Endothelial cell of umbilical vein (primary cell): ENCODE measurements at regions not wholly inside any gene's neighbourhood (a gene's known extent, or its start where the extent isn't known, plus 50 kb on each side); places are given as distances from the start of the nearest gene placed in this dataset.

Experiments used
- BruUV-seq: library from RNA; stranded (reverse); fragments of 400-500 nt; replicated peaks from 2 replicates; lab custom pipeline; 2021; lab: Mats Ljungman, UMichigan
- CTCF ChIA-PET: fragments of 300-600, 350-600 bp; sonication (Branson Sonifier 250); formaldehyde crosslinking; loops from one replicate; lab custom pipeline; 2021; ENCODE audit warnings: antibody characterized with exemption, inconsistent platforms; lab: Charles Lee
- POLR2A ChIA-PET: fragments of 300-600, 350-600 bp; sonication (Branson Sonifier 250); formaldehyde crosslinking; loops from one replicate; lab custom pipeline; 2021; ENCODE audit warnings: antibody characterized with exemption, inconsistent platforms; lab: Charles Lee
- DNase-seq: peaks from one replicate; pipeline ENCODE4 v3.0.0-alpha.2; 2011; ENCODE audit warnings: low read depth, low spot score
- FAIRE-seq: peaks from 2 replicates; lab custom pipeline; 2011; peaks lifted over from hg19 to GRCh38; lab: Jason Lieb, UNC
- H2AFZ ChIP-seq: 2 replicates; pipeline ENCODE4 v1.6.0; 2012; ENCODE audit warnings: low read depth, low read length, control low read depth, inconsistent platforms
- H3K27ac ChIP-seq: 2 replicates; pipeline ENCODE4 v1.5.1; 2011; ENCODE audit warnings: low read depth, mild to moderate bottlenecking, control low read depth, low read length, moderate library complexity; ENCODE audit not compliant: insufficient read depth
- H3K27me3 ChIP-seq, 2 experiments: 2 replicates each; pipeline versions ENCODE4 v1.6.0 to v1.6.1; 2011; ENCODE audit warnings: low read length in 2 of 2, mixed read lengths in 1 of 2; ENCODE audit not compliant: control insufficient read depth in 2 of 2, insufficient read depth in 2 of 2
- H3K36me3 ChIP-seq, 2 experiments: 2 replicates in 1 of 2; 3 replicates in 1 of 2; pipeline ENCODE4 v1.5.1; 2011; ENCODE audit warnings: low read length in 2 of 2, mild to moderate bottlenecking in 1 of 2, moderate library complexity in 1 of 2; ENCODE audit not compliant: control insufficient read depth in 2 of 2, insufficient read depth in 2 of 2; ENCODE audit errors: extremely low read depth in 1 of 2
- H3K4me1 ChIP-seq: 3 replicates; pipeline ENCODE4 v1.5.1; 2011; ENCODE audit warnings: mild to moderate bottlenecking, low read length; ENCODE audit not compliant: control insufficient read depth, insufficient read depth; ENCODE audit errors: extremely low read depth
- H3K4me2 ChIP-seq: 2 replicates; pipeline ENCODE4 v1.6.1; 2011; ENCODE audit warnings: low read length, control low read depth, mixed read lengths; ENCODE audit not compliant: insufficient read depth
- H3K4me3 ChIP-seq, 3 experiments: fragments of 200-600 bp in 1 of 3; sonication (generic), shearing (Covaris generic) in 1 of 3; replicated peaks in 1 of 3; 2 replicates each; pipeline ENCODE4 v1.5.1; 2011 to 2016; ENCODE audit warnings: control low read depth in 3 of 3, low read length in 3 of 3, mild to moderate bottlenecking in 2 of 3, inconsistent platforms in 1 of 3, low read depth in 1 of 3, moderate library complexity in 1 of 3; ENCODE audit not compliant: insufficient read depth in 1 of 3
- H3K79me2 ChIP-seq: 2 replicates; pipeline ENCODE4 v1.6.0; 2012; ENCODE audit warnings: low read length, inconsistent platforms; ENCODE audit not compliant: control insufficient read depth, insufficient read depth
- H3K9ac ChIP-seq: replicated peaks from 2 replicates; pipeline ENCODE3; 2011; ENCODE audit warnings: low read length, control low read depth; ENCODE audit not compliant: insufficient read depth; ENCODE audit errors: extremely low read depth
- H3K9me1 ChIP-seq: replicated peaks from 3 replicates; pipeline ENCODE4 v1.6.0; 2011; ENCODE audit warnings: mild to moderate bottlenecking, low read length; ENCODE audit not compliant: control insufficient read depth, insufficient read depth; ENCODE audit errors: extremely low read depth
- H3K9me3 ChIP-seq: replicated peaks from 2 replicates; pipeline ENCODE4 v1.5.1; 2012; ENCODE audit warnings: low read length, inconsistent platforms; ENCODE audit not compliant: control insufficient read depth, insufficient read depth
- H4K20me1 ChIP-seq: replicated peaks from 2 replicates; pipeline ENCODE3; 2011; ENCODE audit warnings: mild to moderate bottlenecking, low read length; ENCODE audit not compliant: control insufficient read depth, insufficient read depth; ENCODE audit errors: extremely low read depth
- CTCF ChIP-seq, 2 donors: IDR thresholded peaks; 1 replicate in 1 of 2; 2 replicates in 1 of 2; pipeline ENCODE4 v1.5.1; 2011; ENCODE audit warnings: low read length in 2 of 2, mild to moderate bottlenecking in 2 of 2, moderate library complexity in 2 of 2, control low read depth in 1 of 2, inconsistent platforms in 1 of 2, low read depth in 1 of 2; ENCODE audit not compliant: insufficient read depth in 1 of 2; ENCODE audit errors: extremely low read depth in 1 of 2
- EZH2 ChIP-seq: IDR thresholded peaks from 2 replicates; pipeline ENCODE4 v1.6.1; 2012; ENCODE audit warnings: borderline replicate concordance, low read depth, mild to moderate bottlenecking, moderate library complexity, low read length, inconsistent platforms; ENCODE audit not compliant: severe bottlenecking
- FOS ChIP-seq: IDR thresholded peaks from 2 replicates; pipeline ENCODE4 v1.6.1; 2011; ENCODE audit warnings: mild to moderate bottlenecking, low read length, moderate library complexity, borderline replicate concordance; ENCODE audit not compliant: insufficient read depth
- GATA2 ChIP-seq: IDR thresholded peaks from 2 replicates; pipeline ENCODE4 v1.7.0; 2011; ENCODE audit warnings: low read depth, mild to moderate bottlenecking, moderate library complexity, mixed read lengths, low read length; ENCODE audit not compliant: insufficient read length, insufficient read depth
- JUN ChIP-seq: IDR thresholded peaks from 2 replicates; pipeline ENCODE4 v1.6.1; 2011; ENCODE audit warnings: borderline replicate concordance, low read depth; ENCODE audit not compliant: insufficient read length, insufficient read depth
- MAX ChIP-seq: IDR thresholded peaks from 2 replicates; pipeline ENCODE4 v1.6.1; 2011; ENCODE audit not compliant: insufficient read depth, insufficient read length
- MYC ChIP-seq: IDR thresholded peaks from one replicate; pipeline ENCODE4 v1.6.1; 2011; ENCODE audit warnings: mild to moderate bottlenecking, low read depth, low read length
- POLR2A ChIP-seq: IDR thresholded peaks from 2 replicates; pipeline ENCODE4 v1.6.1; 2012; ENCODE audit warnings: low read depth, mild to moderate bottlenecking, control low read depth, low read length
- POLR2AphosphoS5 ChIP-seq: IDR thresholded peaks from 2 replicates; pipeline ENCODE4 v1.6.1; 2012; ENCODE audit warnings: low read depth, mild to moderate bottlenecking, control low read depth, low read length, moderate library complexity; ENCODE audit not compliant: insufficient read depth
- dilution Hi-C: fragments of 300-500 bp; cut with MboI; formaldehyde crosslinking; loops from one replicate; pipeline ENCODE4 v1.15.0; 2019; ENCODE audit warnings: low sequenced_read_pairs; ENCODE audit not compliant: extremely low pct_ligation_motif_present
- intact Hi-C: fragments of 100-400 bp; cut with micrococcal nuclease; formaldehyde crosslinking; loops from one replicate; pipeline ENCODE4 v1.10.0; 2022

GRCh38 chr12:91563011-91563765 lies 380.6 kb upstream of the DCN start:
- no peaks in the 10 kb centered on the region for H4K20me1 ChIP-seq
- no peaks in the 10 kb centered on the region for H3K36me3 ChIP-seq
- no peak overlapping the region for H3K27ac ChIP-seq
- H3K79me2 ChIP-seq: no peaks in the 10 kb centered on the region
- intact Hi-C loops (no loop called here), dilution Hi-C loops (no loop called here)
- no peak overlapping the region for H3K4me2 ChIP-seq
- BruUV-seq: no TSS peak
- no peaks in the 10 kb centered on the region for H3K9me3 ChIP-seq
- no peaks in the 10 kb centered on the region for H3K4me1 ChIP-seq
- FAIRE-seq (no peak), DNase-seq (no peak)
- H3K4me3 ChIP-seq: no peak overlapping the region
- ChIA-PET CTCF (interaction anchor here (1.4 to 2.0 kb wide), 3 partner anchors 11 to 193 kb away, joined by 3 to 8 read pairs (median 4); no protein-coding TSS in a partner anchor), POLR2A (no interaction called here)
- no peaks in the 10 kb centered on the region for H3K9me1 ChIP-seq
- H3K9ac ChIP-seq: no peak overlapping the region
- no peak overlapping the region for H2AFZ ChIP-seq
- TF ChIP-seq EZH2 (no peak), GATA2 (no peak), POLR2A (no peak), MAX (no peak), CTCF (IDR thresholded peaks at IDR 0.05; ENCODE audit: extremely low read depth in 1 of 2, insufficient read depth in 1 of 2, low read depth in 1 of 2, low read length in 2 of 2) (no peak), MYC (no peak), FOS (no peak), POLR2AphosphoS5 (no peak), JUN (no peak)
- no peaks in the 10 kb centered on the region for H3K27me3 ChIP-seq
